PC-3 (cell line): ENCODE measurements at regions not wholly inside any gene's neighbourhood (a gene's known extent, or its start where the extent isn't known, plus 50 kb on each side); places are given as distances from the start of the nearest gene placed in this dataset.

ENCODE experiments used
- ATAC-seq: fragments of 200-7000 bp; cut with Tn5 transposase; 2 replicates; pipeline ENCODE4 v1.9.1; 2020; ENCODE audit warnings: mild to moderate bottlenecking, moderate library complexity
- BruUV-seq: library from RNA; stranded (reverse); fragments of 400-500 nt; replicated peaks from 2 replicates; lab custom pipeline; 2021; lab: Mats Ljungman, UMichigan
- CTCF ChIA-PET: fragments of 300-600 bp; sonication (Branson Sonifier 250); formaldehyde crosslinking; loops from one replicate; lab custom pipeline; 2022; ENCODE audit warnings: antibody characterized with exemption; lab: Charles Lee
- POLR2A ChIA-PET: fragments of 300-600 bp; sonication (Branson Sonifier 250); formaldehyde crosslinking; loops from one replicate; lab custom pipeline; 2022; ENCODE audit warnings: antibody characterized with exemption; ENCODE audit not compliant: unreplicated experiment; lab: Charles Lee
- DNase-seq: peaks from one replicate; pipeline ENCODE4 v3.0.0-alpha.2; 2015
- H2AFZ ChIP-seq: fragments of 300-600 bp; sonication (generic); 2 replicates; pipeline ENCODE4 v1.6.0; 2016; ENCODE audit warnings: antibody characterized with exemption, low read length
- H3F3A ChIP-seq: fragments of 300-600 bp; sonication (generic); one replicate; pipeline ENCODE4 v1.6.0; 2017; ENCODE audit warnings: antibody characterized with exemption, low read length, control low read depth, mild to moderate bottlenecking; ENCODE audit not compliant: unreplicated experiment
- H3K27ac ChIP-seq: fragments of 300-600 bp; sonication (generic); 2 replicates; pipeline ENCODE4 v1.5.1; 2016; ENCODE audit warnings: mild to moderate bottlenecking, low read length
- H3K27me3 ChIP-seq: fragments of 300-600 bp; sonication (generic); 2 replicates; pipeline ENCODE4 v1.6.1; 2016; ENCODE audit warnings: low read length, mixed read lengths
- H3K36me3 ChIP-seq: fragments of 300-600 bp; sonication (generic); 2 replicates; pipeline ENCODE4 v1.6.1; 2016; ENCODE audit warnings: low read depth, mixed run types, low read length, mixed read lengths
- H3K4me1 ChIP-seq: fragments of 300-600 bp; sonication (generic); 2 replicates; pipeline ENCODE4 v1.5.1; 2016; ENCODE audit warnings: low read length; ENCODE audit not compliant: insufficient read depth
- H3K4me2 ChIP-seq: fragments of 300-600 bp; sonication (generic); 2 replicates; pipeline ENCODE4 v1.6.0; 2016; ENCODE audit warnings: low read length
- H3K4me3 ChIP-seq: fragments of 300-600 bp; sonication (generic); 2 replicates; pipeline ENCODE4 v1.5.1; 2016; ENCODE audit warnings: mild to moderate bottlenecking, low read length, mixed read lengths
- H3K79me2 ChIP-seq: fragments of 300-600 bp; sonication (generic); 2 replicates; pipeline ENCODE4 v1.6.1; 2017; ENCODE audit warnings: low read length, mixed read lengths
- H3K9ac ChIP-seq: fragments of 300-600 bp; sonication (generic); 2 replicates; pipeline ENCODE4 v1.6.0; 2016; ENCODE audit warnings: mild to moderate bottlenecking, low read length
- H3K9me2 ChIP-seq: fragments of 300-600 bp; sonication (generic); replicated peaks from 2 replicates; pipeline ENCODE4 v1.6.1; 2016; ENCODE audit warnings: mixed run types, low read length, mixed read lengths
- H3K9me3 ChIP-seq: fragments of 300-600 bp; sonication (generic); 2 replicates; pipeline ENCODE4 v1.6.1; 2016; ENCODE audit warnings: low read length, mixed read lengths
- H4K20me1 ChIP-seq: fragments of 300-600 bp; sonication (generic); 2 replicates; pipeline ENCODE4 v1.6.1; 2016; ENCODE audit warnings: low read length, mixed read lengths
- EZH2 ChIP-seq: fragments of 300-600 bp; sonication (generic); IDR thresholded peaks from one replicate; pipeline ENCODE4 v1.6.1; 2017; ENCODE audit warnings: antibody characterized with exemption, mild to moderate bottlenecking, low read length; ENCODE audit not compliant: unreplicated experiment
- EZH2phosphoT487 ChIP-seq: fragments of 300-600 bp; sonication (generic); IDR thresholded peaks from 2 replicates; pipeline ENCODE4 v1.6.1; 2018; ENCODE audit warnings: mild to moderate bottlenecking, antibody characterized with exemption, low read length, borderline replicate concordance
- intact Hi-C: fragments of 100-400 bp; cut with micrococcal nuclease; formaldehyde crosslinking; loops from 2 replicates; pipeline ENCODE4 v1.9.0; 2023
- TF ChIP-seq, protein P1 (sequence below): fragments of 300-600 bp; sonication (generic); conservative IDR thresholded peaks from 2 replicates; pipeline ENCODE4 v1.5.1; 2017; ENCODE audit warnings: antibody characterized with exemption, low read depth, mild to moderate bottlenecking, low read length

DNA sequence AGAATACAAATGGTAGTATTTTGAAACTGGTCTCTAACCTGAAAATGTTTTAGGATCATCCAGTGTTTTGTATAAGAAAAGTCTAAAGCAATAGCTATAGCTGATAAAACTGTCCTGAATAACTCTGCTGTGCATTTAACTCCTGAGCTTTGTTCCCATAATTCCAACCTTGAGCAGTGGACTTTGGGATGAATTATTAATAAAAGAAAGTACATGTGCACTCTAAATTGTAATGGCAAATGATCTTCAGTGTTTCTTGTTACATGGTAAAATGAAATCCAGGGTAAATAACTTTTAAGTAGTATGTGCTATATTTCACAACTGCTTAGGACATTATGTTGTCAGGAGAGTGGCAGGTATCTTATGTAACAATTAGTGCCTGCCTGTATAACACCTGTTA is 345.6 kb downstream of the SLC16A7 start:
- intact Hi-C loops, result no loop called here
- no peaks in the 10 kb centered on the region for H3F3A ChIP-seq
- H4K20me1 ChIP-seq, result no peaks in the 10 kb centered on the region
- H3K9ac ChIP-seq, result no peak overlapping the region
- ChIA-PET CTCF (no interaction called here), POLR2A (no interaction called here)
- H3K36me3 ChIP-seq, result no peaks in the 10 kb centered on the region
- BruUV-seq, result no TSS peak
- H3K4me1 ChIP-seq, result no peaks in the 10 kb centered on the region
- H3K9me2 ChIP-seq, result no peaks in the 10 kb centered on the region
- ATAC-seq (no peak), DNase-seq (no peak)
- no peaks in the 10 kb centered on the region for H3K79me2 ChIP-seq
- no peak overlapping the region for H3K4me3 ChIP-seq
- no peak overlapping the region for H3K4me2 ChIP-seq
- H3K9me3 ChIP-seq, result no peaks in the 10 kb centered on the region
- no peak overlapping the region for H3K27ac ChIP-seq
- H3K27me3 ChIP-seq, result no peaks in the 10 kb centered on the region
- H2AFZ ChIP-seq, result no peak overlapping the region
- no peak for TF ChIP-seq EZH2phosphoT487
- TF ChIP-seq, protein P1, sequence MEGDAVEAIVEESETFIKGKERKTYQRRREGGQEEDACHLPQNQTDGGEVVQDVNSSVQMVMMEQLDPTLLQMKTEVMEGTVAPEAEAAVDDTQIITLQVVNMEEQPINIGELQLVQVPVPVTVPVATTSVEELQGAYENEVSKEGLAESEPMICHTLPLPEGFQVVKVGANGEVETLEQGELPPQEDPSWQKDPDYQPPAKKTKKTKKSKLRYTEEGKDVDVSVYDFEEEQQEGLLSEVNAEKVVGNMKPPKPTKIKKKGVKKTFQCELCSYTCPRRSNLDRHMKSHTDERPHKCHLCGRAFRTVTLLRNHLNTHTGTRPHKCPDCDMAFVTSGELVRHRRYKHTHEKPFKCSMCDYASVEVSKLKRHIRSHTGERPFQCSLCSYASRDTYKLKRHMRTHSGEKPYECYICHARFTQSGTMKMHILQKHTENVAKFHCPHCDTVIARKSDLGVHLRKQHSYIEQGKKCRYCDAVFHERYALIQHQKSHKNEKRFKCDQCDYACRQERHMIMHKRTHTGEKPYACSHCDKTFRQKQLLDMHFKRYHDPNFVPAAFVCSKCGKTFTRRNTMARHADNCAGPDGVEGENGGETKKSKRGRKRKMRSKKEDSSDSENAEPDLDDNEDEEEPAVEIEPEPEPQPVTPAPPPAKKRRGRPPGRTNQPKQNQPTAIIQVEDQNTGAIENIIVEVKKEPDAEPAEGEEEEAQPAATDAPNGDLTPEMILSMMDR, result no peak
- TF ChIP-seq EZH2, result no peak

GRCh38 chr12:59944177-59944576 is 348.3 kb downstream of the SLC16A7 start:
- TF ChIP-seq EZH2 (no peak), EZH2phosphoT487 (no peak)
- TF ChIP-seq, protein P1, result no peak
- Histone ChIP-seq H3K27me3 (no peaks in the 10 kb centered on the region), H3K79me2 (no peaks in the 10 kb centered on the region), H2AFZ (no peak overlapping the region), H3K9me2 (no peaks in the 10 kb centered on the region), H3K4me1 (no peaks in the 10 kb centered on the region), H4K20me1 (no peaks in the 10 kb centered on the region), H3F3A (no peaks in the 10 kb centered on the region), H3K9me3 (no peaks in the 10 kb centered on the region), H3K27ac (no peak overlapping the region), H3K4me3 (no peak overlapping the region), H3K36me3 (no peaks in the 10 kb centered on the region), H3K9ac (no peak overlapping the region), H3K4me2 (no peak overlapping the region)
- no peak for DNase-seq
- intact Hi-C loops, result no loop called here
- ATAC-seq, result no peak
- ChIA-PET CTCF (no interaction called here), POLR2A (no interaction called here)
- BruUV-seq, result no TSS peak

GRCh38 chr12:59946635-59947034 is 350.8 kb downstream of the SLC16A7 start:
- Histone ChIP-seq H3K4me1 (no peaks in the 10 kb centered on the region), H3K27ac (no peak overlapping the region), H3K27me3 (no peaks in the 10 kb centered on the region), H3K4me3 (no peak overlapping the region), H3F3A (no peaks in the 10 kb centered on the region), H2AFZ (no peak overlapping the region), H4K20me1 (no peaks in the 10 kb centered on the region), H3K9me2 (no peaks in the 10 kb centered on the region), H3K4me2 (no peak overlapping the region), H3K79me2 (no peaks in the 10 kb centered on the region), H3K9me3 (no peaks in the 10 kb centered on the region), H3K36me3 (no peaks in the 10 kb centered on the region), H3K9ac (no peak overlapping the region)
- DNase-seq (no peak), ATAC-seq (no peak)
- intact Hi-C loops, result no loop called here
- ChIA-PET POLR2A (no interaction called here), CTCF (no interaction called here)
- TF ChIP-seq EZH2 (no peak), EZH2phosphoT487 (no peak)
- TF ChIP-seq, protein P1, result no peak
- BruUV-seq, result no TSS peak
